ENCODE measurements at regions not wholly inside any gene's neighbourhood (a gene's known extent, or its start where the extent isn't known, plus 50 kb on each side); places are given as distances from the start of the nearest gene placed in this dataset.

GRCh38 chr22:49363526-49364230, 464.0 kb downstream of the BRD1 start:
- Histone ChIP-seq H3K36me3 (no peaks in the 10 kb centered on the region), H3K4me3 (no peak overlapping the region), H3K27me3 (replicated peaks; ENCODE audit: insufficient read depth) (no peaks in the 10 kb centered on the region), H3K9me3 (no peaks in the 10 kb centered on the region), H3K4me1 (ENCODE audit: control insufficient read depth in 1 of 2, low read depth in 2 of 2) (no peaks in the 10 kb centered on the region), H3K27ac (no peak overlapping the region)
- ATAC-seq (ENCODE audit: insufficient number of reproducible peaks, low FRiP score, low read depth) (no peak), DNase-seq (ENCODE audit: low spot score) (no peak)
- TF ChIP-seq, protein P1, sequence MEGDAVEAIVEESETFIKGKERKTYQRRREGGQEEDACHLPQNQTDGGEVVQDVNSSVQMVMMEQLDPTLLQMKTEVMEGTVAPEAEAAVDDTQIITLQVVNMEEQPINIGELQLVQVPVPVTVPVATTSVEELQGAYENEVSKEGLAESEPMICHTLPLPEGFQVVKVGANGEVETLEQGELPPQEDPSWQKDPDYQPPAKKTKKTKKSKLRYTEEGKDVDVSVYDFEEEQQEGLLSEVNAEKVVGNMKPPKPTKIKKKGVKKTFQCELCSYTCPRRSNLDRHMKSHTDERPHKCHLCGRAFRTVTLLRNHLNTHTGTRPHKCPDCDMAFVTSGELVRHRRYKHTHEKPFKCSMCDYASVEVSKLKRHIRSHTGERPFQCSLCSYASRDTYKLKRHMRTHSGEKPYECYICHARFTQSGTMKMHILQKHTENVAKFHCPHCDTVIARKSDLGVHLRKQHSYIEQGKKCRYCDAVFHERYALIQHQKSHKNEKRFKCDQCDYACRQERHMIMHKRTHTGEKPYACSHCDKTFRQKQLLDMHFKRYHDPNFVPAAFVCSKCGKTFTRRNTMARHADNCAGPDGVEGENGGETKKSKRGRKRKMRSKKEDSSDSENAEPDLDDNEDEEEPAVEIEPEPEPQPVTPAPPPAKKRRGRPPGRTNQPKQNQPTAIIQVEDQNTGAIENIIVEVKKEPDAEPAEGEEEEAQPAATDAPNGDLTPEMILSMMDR (IDR thresholded peaks at IDR 0.05), result no peak

DNA sequence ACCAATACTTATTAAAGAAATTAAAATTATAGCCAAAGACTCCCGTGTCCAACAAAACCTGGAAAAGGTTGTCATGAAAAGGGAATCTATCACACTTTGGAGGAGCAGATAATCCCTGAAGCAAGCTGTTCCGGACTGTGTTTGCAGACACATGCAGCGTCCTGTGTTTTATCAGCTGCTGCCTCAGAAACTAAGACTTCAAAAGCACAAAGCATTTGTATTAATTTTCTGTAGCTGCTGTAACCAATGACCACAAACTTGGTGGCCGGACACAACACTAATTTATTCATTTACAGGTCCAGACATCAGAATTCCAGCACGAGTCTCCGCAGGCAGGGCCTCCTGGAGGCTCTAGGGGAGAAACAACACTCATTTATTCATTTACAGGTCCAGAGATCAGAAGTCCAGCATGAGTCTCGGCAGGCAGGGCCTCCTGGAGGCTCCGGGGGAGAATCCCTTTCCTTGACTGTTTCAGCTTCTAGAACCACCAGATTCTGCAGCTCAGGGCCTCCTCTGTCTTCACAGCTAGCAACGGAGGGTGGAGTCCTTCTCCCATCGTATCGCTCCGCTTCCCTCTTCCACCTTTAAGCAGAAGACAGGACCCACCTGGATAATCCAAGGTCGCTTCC, 465.3 kb downstream of the BRD1 start:
- Histone ChIP-seq H3K4me3 (no peak overlapping the region), H3K36me3 (no peaks in the 10 kb centered on the region), H3K27ac (no peak overlapping the region), H3K4me1 (ENCODE audit: control insufficient read depth in 1 of 2, low read depth in 2 of 2) (no peaks in the 10 kb centered on the region), H3K27me3 (replicated peaks; ENCODE audit: insufficient read depth) (no peaks in the 10 kb centered on the region), H3K9me3 (no peaks in the 10 kb centered on the region)
- ATAC-seq (ENCODE audit: insufficient number of reproducible peaks, low FRiP score, low read depth), result no peak
- no peak for DNase-seq (ENCODE audit: low spot score)
- TF ChIP-seq, protein P1 (IDR thresholded peaks at IDR 0.05), result no peak

DNA sequence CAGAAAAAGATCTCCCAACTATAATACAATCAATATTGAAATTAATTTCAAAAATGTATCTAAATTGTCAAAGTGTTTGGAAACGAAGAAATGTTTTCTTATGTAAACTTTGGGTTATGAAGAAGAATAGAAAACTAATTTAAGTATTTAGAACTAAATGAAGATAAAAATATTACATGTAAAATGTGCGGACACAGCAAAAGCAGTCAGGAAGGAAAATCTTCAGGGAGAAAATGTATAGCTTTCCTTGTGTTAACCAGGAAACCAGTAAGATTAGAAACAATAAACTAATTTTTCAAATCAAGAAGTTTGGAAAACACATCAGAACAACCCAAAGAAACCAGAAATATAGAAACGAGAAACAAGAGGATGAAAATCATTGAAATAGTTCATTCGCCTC, 466.5 kb downstream of the BRD1 start:
- DNase-seq (ENCODE audit: low spot score), result no peak
- TF ChIP-seq, protein P1 (IDR thresholded peaks at IDR 0.05), result no peak
- Histone ChIP-seq H3K27me3 (replicated peaks; ENCODE audit: insufficient read depth) (no peaks in the 10 kb centered on the region), H3K9me3 (no peaks in the 10 kb centered on the region), H3K36me3 (no peaks in the 10 kb centered on the region), H3K27ac (no peak overlapping the region), H3K4me3 (no peak overlapping the region), H3K4me1 (ENCODE audit: control insufficient read depth in 1 of 2, low read depth in 2 of 2) (no peaks in the 10 kb centered on the region)
- no peak for ATAC-seq (ENCODE audit: insufficient number of reproducible peaks, low FRiP score, low read depth)

GRCh38 chr22:49360746-49361145, 466.9 kb downstream of the BRD1 start:
- Histone ChIP-seq H3K27ac (no peak overlapping the region), H3K36me3 (no peaks in the 10 kb centered on the region), H3K9me3 (no peaks in the 10 kb centered on the region), H3K4me3 (no peak overlapping the region), H3K27me3 (replicated peaks; ENCODE audit: insufficient read depth) (no peaks in the 10 kb centered on the region), H3K4me1 (ENCODE audit: control insufficient read depth in 1 of 2, low read depth in 2 of 2) (no peaks in the 10 kb centered on the region)
- ATAC-seq (ENCODE audit: insufficient number of reproducible peaks, low FRiP score, low read depth), result no peak
- DNase-seq (ENCODE audit: low spot score), result no peak
- TF ChIP-seq, protein P1 (IDR thresholded peaks at IDR 0.05), result no peak

DNA sequence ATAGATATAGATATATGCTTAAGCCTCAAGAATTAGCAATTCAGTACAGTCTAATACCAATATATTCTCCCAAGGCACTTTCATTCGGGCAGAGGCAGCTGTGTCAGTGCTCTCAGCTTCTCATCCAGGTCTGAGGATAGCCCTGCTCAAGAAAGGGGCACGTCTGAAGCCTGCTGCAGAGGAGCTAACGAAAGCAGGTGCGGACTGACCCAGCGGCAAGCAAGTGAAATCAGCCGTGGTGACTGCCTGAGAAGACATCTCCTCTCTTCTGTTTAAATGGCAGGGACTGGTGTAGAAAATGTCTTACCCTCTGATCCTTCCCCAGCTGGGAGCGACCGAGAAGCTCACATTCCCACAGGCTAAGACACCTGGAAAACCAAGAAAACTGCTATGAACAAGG, 468.6 kb downstream of the BRD1 start:
- DNase-seq (ENCODE audit: low spot score), result no peak
- no peak overlapping the region for H3K27ac ChIP-seq
- no peak overlapping the region for H3K4me3 ChIP-seq
- H3K9me3 ChIP-seq, result no peaks in the 10 kb centered on the region
- ATAC-seq (ENCODE audit: insufficient number of reproducible peaks, low FRiP score, low read depth), result no peak
- no peaks in the 10 kb centered on the region for H3K27me3 ChIP-seq (replicated peaks; ENCODE audit: insufficient read depth)
- TF ChIP-seq, protein P1 (IDR thresholded peaks at IDR 0.05), result no peak
- no peaks in the 10 kb centered on the region for H3K36me3 ChIP-seq
- no peaks in the 10 kb centered on the region for H3K4me1 ChIP-seq (ENCODE audit: control insufficient read depth in 1 of 2, low read depth in 2 of 2)
